NT2/D1 (cell line): ENCODE measurements at regions not wholly inside any gene's neighbourhood (a gene's known extent, or its start where the extent isn't known, plus 50 kb on each side); places are given as distances from the start of the nearest gene placed in this dataset.

ENCODE experiments used
- YY1 ChIP-seq: IDR thresholded peaks from 2 replicates; pipeline ENCODE4 v1.6.1; 2011; ENCODE audit not compliant: insufficient read length, insufficient read depth
- ZNF274 ChIP-seq: IDR thresholded peaks from 2 replicates; pipeline ENCODE4 v1.6.1; 2011; ENCODE audit warnings: mild to moderate bottlenecking, low read depth, low read length

DNA sequence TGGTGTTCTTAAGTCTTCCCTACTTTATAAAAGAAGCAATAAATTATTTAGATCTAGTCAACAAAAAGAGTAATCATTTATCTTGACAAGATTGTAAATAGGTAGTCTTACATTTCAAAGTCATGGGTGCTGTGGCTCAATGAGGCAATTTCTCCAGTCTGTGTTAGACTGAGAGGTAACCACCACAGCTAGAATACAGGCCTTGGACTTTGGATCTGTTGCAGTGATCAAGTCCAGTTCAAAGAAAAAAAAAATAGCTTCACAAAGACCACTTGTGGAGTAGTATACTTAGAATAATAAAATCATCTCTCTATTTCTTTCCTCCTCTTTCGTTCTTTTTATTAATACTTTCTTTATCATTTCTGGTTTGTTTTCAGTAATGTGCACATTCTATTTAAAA lies 93.1 kb upstream of the FSIP2 start:
- TF ChIP-seq YY1, result no peak
- TF ChIP-seq ZNF274, result no peak
